HT1080 (cell line): ENCODE measurements at regions not wholly inside any gene's neighbourhood (a gene's known extent, or its start where the extent isn't known, plus 50 kb on each side); places are given as distances from the start of the nearest gene placed in this dataset.

Source experiments
- DNase-seq: peaks from one replicate; pipeline ENCODE4 v3.0.0-alpha.2; 2015; ENCODE audit warnings: low read depth

- no peak for DNase-seq
These were observed 142.9 kb upstream of the ATP1B1 start for GRCh38 chr1:168963601-168964000.

GRCh38 chr1:168964478-168964877 is 142.0 kb upstream of the ATP1B1 start:
- DNase-seq, result no peak

GRCh38 chr1:168966217-168966616 is 140.3 kb upstream of the ATP1B1 start:
- DNase-seq, result no peak

GRCh38 chr1:168966636-168967035 is 139.9 kb upstream of the ATP1B1 start:
- DNase-seq, result no peak

GRCh38 chr1:168970926-168971659 is 135.4 kb upstream of the ATP1B1 start:
- DNase-seq, result no peak

GRCh38 chr1:168972225-168972624 is 134.3 kb upstream of the ATP1B1 start:
- DNase-seq, result no peak

GRCh38 chr1:168972887-168973286 is 133.6 kb upstream of the ATP1B1 start:
- DNase-seq, result no peak

GRCh38 chr1:168974117-168974516 is 132.4 kb upstream of the ATP1B1 start:
- no peak for DNase-seq

GRCh38 chr1:168974611-168975010 is 131.9 kb upstream of the ATP1B1 start:
- no peak for DNase-seq

- DNase-seq, result no peak
These were observed 130.2 kb upstream of the ATP1B1 start for GRCh38 chr1:168976267-168976666.

- peak; percentile 8 for DNase-seq
These were observed 128.9 kb upstream of the ATP1B1 start for GRCh38 chr1:168977618-168978017.

- DNase-seq, result no peak
These were observed 127.2 kb upstream of the ATP1B1 start for GRCh38 chr1:168979276-168979675.

- DNase-seq, result no peak
These were observed 126.3 kb upstream of the ATP1B1 start for GRCh38 chr1:168980180-168980579.

GRCh38 chr1:168980656-168981055 is 125.8 kb upstream of the ATP1B1 start:
- DNase-seq, result no peak

- DNase-seq, result no peak
These were observed 123.7 kb upstream of the ATP1B1 start for GRCh38 chr1:168982778-168983177.

GRCh38 chr1:168987330-168987729 is 119.2 kb upstream of the ATP1B1 start:
- no peak for DNase-seq

GRCh38 chr1:168987923-168988322 is 118.6 kb upstream of the ATP1B1 start:
- DNase-seq, result no peak

- no peak for DNase-seq
These were observed 116.5 kb upstream of the ATP1B1 start for GRCh38 chr1:168989985-168990384.

GRCh38 chr1:168991667-168992475 is 114.6 kb upstream of the ATP1B1 start:
- peak; percentile 17 for DNase-seq

- DNase-seq, result no peak
These were observed 105.1 kb upstream of the ATP1B1 start for GRCh38 chr1:169001353-169001752.

- peak; percentile 11 for DNase-seq
These were observed 102.5 kb upstream of the ATP1B1 start for GRCh38 chr1:169003864-169004516.

GRCh38 chr1:169005776-169006175 is 100.7 kb upstream of the ATP1B1 start:
- DNase-seq, result no peak
